Mesendoderm (in vitro differentiated cells): ENCODE measurements at regions not wholly inside any gene's neighbourhood (a gene's known extent, or its start where the extent isn't known, plus 50 kb on each side); places are given as distances from the start of the nearest gene placed in this dataset.

Experiments used
- DNase-seq: peaks from one replicate; pipeline ENCODE4 v3.0.0; 2013
- H2AK5ac ChIP-seq: 2 replicates; pipeline ENCODE4 v1.6.1; 2013; ENCODE audit warnings: low read length, inconsistent platforms
- H2BK120ac ChIP-seq: 2 replicates; pipeline ENCODE4 v1.6.1; 2013; ENCODE audit warnings: low read depth, mild to moderate bottlenecking, low read length, moderate library complexity, mixed read lengths
- H2BK15ac ChIP-seq: replicated peaks from 2 replicates; pipeline ENCODE4 v1.6.1; 2013; ENCODE audit warnings: low read depth, mild to moderate bottlenecking, moderate library complexity
- H2BK5ac ChIP-seq: 2 replicates; pipeline ENCODE4 v1.6.1; 2013; ENCODE audit warnings: low read length, inconsistent platforms
- H3K18ac ChIP-seq: 2 replicates; pipeline ENCODE4 v1.6.1; 2013; ENCODE audit warnings: mild to moderate bottlenecking, low read length, mixed read lengths
- H3K23ac ChIP-seq: one replicate; pipeline ENCODE4 v1.6.1; 2013; ENCODE audit warnings: low read length
- H3K27ac ChIP-seq: 2 replicates; pipeline ENCODE4 v1.5.1; 2013; ENCODE audit warnings: low read depth, mild to moderate bottlenecking, inconsistent platforms, low read length, moderate library complexity
- H3K27me3 ChIP-seq: 2 replicates; pipeline ENCODE4 v1.6.1; 2013; ENCODE audit warnings: low read length, control low read depth, mild to moderate bottlenecking, inconsistent platforms; ENCODE audit not compliant: insufficient read depth, poor library complexity
- H3K36me3 ChIP-seq: 2 replicates; pipeline ENCODE4 v1.6.1; 2013; ENCODE audit warnings: low read length, inconsistent platforms; ENCODE audit not compliant: control insufficient read depth, insufficient read depth
- H3K4ac ChIP-seq: one replicate; pipeline ENCODE4 v1.6.1; 2013; ENCODE audit warnings: low read depth, mild to moderate bottlenecking, low read length, moderate library complexity
- H3K4me1 ChIP-seq: 2 replicates; pipeline ENCODE4 v1.6.1; 2013; ENCODE audit warnings: low read depth, low read length, inconsistent platforms; ENCODE audit not compliant: control insufficient read depth
- H3K4me2 ChIP-seq: 2 replicates; pipeline ENCODE4 v1.6.1; 2013; ENCODE audit warnings: low read length
- H3K4me3 ChIP-seq: 2 replicates; pipeline ENCODE4 v1.5.1; 2013; ENCODE audit warnings: mild to moderate bottlenecking, low read length
- H3K56ac ChIP-seq: one replicate; pipeline ENCODE4 v1.6.1; 2013; ENCODE audit warnings: low read length
- H3K79me1 ChIP-seq: 2 replicates; pipeline ENCODE4 v1.6.1; 2013; ENCODE audit warnings: low read length, inconsistent platforms
- H3K79me2 ChIP-seq: 2 replicates; pipeline ENCODE4 v1.6.1; 2013; ENCODE audit warnings: mild to moderate bottlenecking, low read length; ENCODE audit not compliant: control insufficient read depth, insufficient read depth
- H3K9ac ChIP-seq: 2 replicates; pipeline ENCODE4 v1.6.1; 2013; ENCODE audit warnings: low read length, inconsistent platforms
- H4K5ac ChIP-seq: one replicate; pipeline ENCODE4 v1.6.1; 2013; ENCODE audit warnings: low read length
- H4K8ac ChIP-seq: one replicate; pipeline ENCODE4 v1.6.1; 2013; ENCODE audit warnings: low read depth, mild to moderate bottlenecking, control low read depth, low read length, moderate library complexity
- WGBS: extraction: QIAGEN DNeasy Blood & Tissue Kit; methylation state at CpG from one replicate; pipeline ENCODE4 v1.1.7; 2013; ENCODE audit warnings: low lambda C conversion rate, missing lambda C conversion rate; ENCODE audit not compliant: insufficient coverage; ENCODE audit errors: extremely low coverage; 5-methylcytosine and 5-hydroxymethylcytosine counted together

DNA sequence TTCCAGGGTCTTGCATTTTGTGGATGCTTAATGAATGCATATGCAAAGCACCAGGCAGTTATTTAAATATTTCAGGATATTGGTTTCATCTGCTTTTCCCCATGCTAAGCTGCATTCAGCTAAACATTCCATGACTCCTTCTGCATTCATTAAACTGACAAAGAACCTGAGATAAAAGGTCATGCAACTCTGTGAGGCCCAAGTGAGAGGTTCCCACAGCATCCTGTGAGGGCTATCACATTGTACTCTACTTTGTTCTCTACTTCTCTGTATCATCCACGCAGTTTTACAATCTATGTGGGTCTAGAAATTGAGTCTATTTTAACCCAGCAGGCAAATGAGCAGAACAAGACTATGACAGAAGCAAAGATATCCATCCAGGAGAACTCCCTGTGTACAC, 86.4 kb upstream of the PRSS16 start:
- DNase-seq = no peak
- Histone ChIP-seq H2BK5ac (no peak overlapping the region), H3K36me3 (no peaks in the 10 kb centered on the region), H3K56ac (no peak overlapping the region), H2AK5ac (no peak overlapping the region), H3K79me1 (no peaks in the 10 kb centered on the region), H4K8ac (no peak overlapping the region), H3K23ac (no peak overlapping the region), H3K9ac (no peak overlapping the region), H3K27me3 (no peaks in the 10 kb centered on the region), H2BK15ac (no peak overlapping the region), H3K4ac (no peak overlapping the region), H3K18ac (no peak overlapping the region), H2BK120ac (no peak overlapping the region), H3K4me3 (no peak overlapping the region), H3K79me2 (no peaks in the 10 kb centered on the region), H3K4me2 (no peak overlapping the region), H3K4me1 (peaks cover 2% of the 10 kb centered on the region), H4K5ac (no peak overlapping the region), H3K27ac (no peak overlapping the region)
- WGBS = no CpG with 5 or more reads among the region's 1 CpG

DNA sequence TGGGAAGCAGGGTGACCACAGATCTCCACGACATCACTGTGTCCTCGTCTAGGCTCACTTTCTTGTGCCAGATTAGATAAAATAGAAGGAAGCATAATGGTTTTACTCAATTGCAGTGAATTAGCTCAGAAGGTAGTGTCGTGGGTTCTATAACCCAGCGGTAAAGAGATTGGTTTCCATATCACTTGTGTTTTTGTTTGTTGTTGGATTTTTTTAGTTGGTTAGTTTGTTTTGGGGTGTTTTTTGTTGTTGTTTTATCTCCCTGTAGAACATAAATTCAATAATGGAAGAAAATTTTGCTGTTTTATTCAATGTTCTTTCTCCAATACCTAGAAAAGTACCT, 85.9 kb upstream of the PRSS16 start:
- no peak overlapping the region for H3K4me3 ChIP-seq
- no peak overlapping the region for H4K8ac ChIP-seq
- no peak overlapping the region for H2AK5ac ChIP-seq
- H3K79me2 ChIP-seq = no peaks in the 10 kb centered on the region
- H3K4ac ChIP-seq = no peak overlapping the region
- no peak overlapping the region for H3K27ac ChIP-seq
- no peaks in the 10 kb centered on the region for H3K27me3 ChIP-seq
- no peak overlapping the region for H2BK120ac ChIP-seq
- H3K56ac ChIP-seq = no peak overlapping the region
- no peak overlapping the region for H4K5ac ChIP-seq
- H3K4me1 ChIP-seq = peaks cover 2% of the 10 kb centered on the region
- no peaks in the 10 kb centered on the region for H3K79me1 ChIP-seq
- DNase-seq = no peak
- no peak overlapping the region for H3K9ac ChIP-seq
- H3K4me2 ChIP-seq = no peak overlapping the region
- H2BK5ac ChIP-seq = no peak overlapping the region
- no peak overlapping the region for H3K18ac ChIP-seq
- H3K36me3 ChIP-seq = no peaks in the 10 kb centered on the region
- WGBS = no CpG with 5 or more reads among the region's 4 CpGs
- H2BK15ac ChIP-seq = no peak overlapping the region
- no peak overlapping the region for H3K23ac ChIP-seq

DNA sequence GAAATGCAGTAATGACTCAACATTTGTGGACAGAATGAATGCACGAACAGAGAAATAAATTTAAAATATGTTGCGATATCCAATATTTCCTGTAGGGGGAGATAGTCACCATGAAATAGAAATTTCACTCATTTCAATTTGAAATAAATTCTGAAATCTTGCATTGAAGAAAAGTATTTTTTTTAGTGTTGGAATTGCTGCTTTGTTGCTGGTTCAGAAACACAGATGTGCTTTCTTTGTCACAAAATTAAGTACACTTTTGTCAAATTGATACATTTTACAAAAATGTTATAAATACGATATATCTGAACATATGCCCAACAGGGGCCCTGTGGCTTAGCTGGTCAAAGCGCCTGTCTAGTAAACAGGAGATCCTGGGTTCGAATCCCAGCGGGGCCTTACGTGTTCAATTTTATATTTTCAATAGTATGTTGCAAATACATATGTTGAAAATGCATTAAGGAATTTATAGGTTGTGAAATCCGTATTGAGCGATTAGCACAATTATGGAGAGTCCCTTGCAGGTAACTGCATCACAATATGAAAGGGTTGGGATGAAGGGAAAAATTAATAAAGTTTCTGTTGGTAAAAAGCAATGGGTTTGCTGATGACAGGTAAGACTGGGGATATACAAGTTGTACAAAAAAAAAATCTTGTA, 85.4 kb upstream of the PRSS16 start:
- no peak overlapping the region for H4K5ac ChIP-seq
- no peak for DNase-seq
- H2BK15ac ChIP-seq = no peak overlapping the region
- H4K8ac ChIP-seq = no peak overlapping the region
- no peak overlapping the region for H3K4me3 ChIP-seq
- no peak overlapping the region for H2BK120ac ChIP-seq
- H3K79me1 ChIP-seq = no peaks in the 10 kb centered on the region
- peaks cover 2% of the 10 kb centered on the region for H3K4me1 ChIP-seq
- H3K27ac ChIP-seq = no peak overlapping the region
- no peak overlapping the region for H3K4me2 ChIP-seq
- no peak overlapping the region for H3K23ac ChIP-seq
- no peaks in the 10 kb centered on the region for H3K79me2 ChIP-seq
- H3K56ac ChIP-seq = no peak overlapping the region
- H3K18ac ChIP-seq = no peak overlapping the region
- WGBS = no CpG with 5 or more reads among the region's 9 CpGs
- no peak overlapping the region for H3K4ac ChIP-seq
- no peak overlapping the region for H3K9ac ChIP-seq
- H2BK5ac ChIP-seq = no peak overlapping the region
- H3K36me3 ChIP-seq = no peaks in the 10 kb centered on the region
- no peak overlapping the region for H2AK5ac ChIP-seq
- H3K27me3 ChIP-seq = no peaks in the 10 kb centered on the region

DNA sequence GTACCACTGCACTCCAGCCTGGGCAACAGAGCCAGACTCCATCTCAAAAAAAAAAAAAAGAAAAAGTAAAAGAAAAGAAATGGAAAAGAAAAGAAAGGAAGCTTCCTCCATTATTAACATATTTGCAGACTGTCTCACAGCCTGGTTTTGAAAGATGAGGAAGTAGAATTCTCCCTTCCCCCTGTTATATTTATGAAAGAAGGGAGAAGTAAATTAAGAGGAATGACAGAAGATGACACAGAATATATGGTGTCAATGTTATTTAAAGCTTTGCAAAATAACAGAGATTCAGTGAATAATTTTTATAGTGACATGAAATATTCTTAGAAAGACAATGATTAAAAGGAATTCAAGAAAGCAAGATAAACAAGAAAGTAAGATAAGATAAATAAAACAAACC, 83.7 kb upstream of the PRSS16 start:
- Histone ChIP-seq H2AK5ac (no peak overlapping the region), H3K4me1 (peaks cover 2% of the 10 kb centered on the region), H2BK5ac (no peak overlapping the region), H3K4ac (no peak overlapping the region), H3K4me3 (no peak overlapping the region), H3K23ac (no peak overlapping the region), H3K56ac (no peak overlapping the region), H4K8ac (no peak overlapping the region), H3K9ac (no peak overlapping the region), H2BK120ac (no peak overlapping the region), H2BK15ac (no peak overlapping the region), H3K79me2 (no peaks in the 10 kb centered on the region), H3K27ac (no peak overlapping the region), H3K27me3 (no peaks in the 10 kb centered on the region), H3K36me3 (no peaks in the 10 kb centered on the region), H3K79me1 (no peaks in the 10 kb centered on the region), H3K4me2 (no peak overlapping the region), H3K18ac (no peak overlapping the region), H4K5ac (no peak overlapping the region)
- DNase-seq = no peak

DNA sequence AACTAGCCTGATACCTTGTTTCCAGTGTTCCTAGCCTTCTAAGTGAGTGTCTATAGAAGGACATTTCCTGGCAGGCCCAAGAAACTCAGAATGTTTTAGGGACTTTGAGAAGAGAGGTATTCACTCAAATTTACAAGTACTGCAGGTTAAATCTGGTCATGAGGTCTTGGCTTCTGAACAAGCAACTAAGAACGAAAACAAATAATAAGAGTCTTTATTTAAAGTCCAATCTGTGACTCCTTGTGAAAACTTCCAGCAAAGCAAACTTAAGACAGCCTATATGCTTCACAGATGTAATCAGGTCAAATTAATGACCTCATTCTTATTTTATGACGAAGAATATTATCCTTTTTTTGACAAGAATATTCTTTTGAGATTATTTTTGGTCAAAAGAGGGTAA, 79.4 kb upstream of the PRSS16 start:
- Histone ChIP-seq H3K36me3 (no peaks in the 10 kb centered on the region), H3K79me1 (no peaks in the 10 kb centered on the region)
- whole genome bisulfite sequencing = no CpG with 5 or more reads among the region's 2 CpGs

More for the DNA sequence above, 79.4 kb upstream of the PRSS16 start:
- Histone ChIP-seq H3K4ac (no peak overlapping the region), H3K23ac (no peak overlapping the region), H3K79me2 (no peaks in the 10 kb centered on the region), H3K4me1 (no peaks in the 10 kb centered on the region), H2BK5ac (no peak overlapping the region), H4K8ac (no peak overlapping the region), H3K9ac (no peak overlapping the region), H4K5ac (no peak overlapping the region), H3K4me2 (no peak overlapping the region), H3K27me3 (no peaks in the 10 kb centered on the region), H3K4me3 (no peak overlapping the region), H2AK5ac (no peak overlapping the region), H3K18ac (no peak overlapping the region), H3K56ac (no peak overlapping the region), H2BK15ac (no peak overlapping the region), H2BK120ac (no peak overlapping the region), H3K27ac (no peak overlapping the region)
- no peak for DNase-seq
